Left lung (tissue), 4 donors: ENCODE measurements at regions not wholly inside any gene's neighbourhood (a gene's known extent, or its start where the extent isn't known, plus 50 kb on each side); places are given as distances from the start of the nearest gene placed in this dataset.

Experiments used
- ATAC-seq: fragments of 200-7000 bp; cut with Tn5 transposase; one replicate; pipeline ENCODE4 v1.9.1; 2020; ENCODE audit warnings: moderate library complexity
- DNase-seq, 4 donors: peaks; one replicate each; pipeline ENCODE4 v3.0.0-alpha.2; 2013 to 2020
- H3K27ac ChIP-seq, 2 donors: fragments of 200-600 bp; sonication (generic) in 1 of 2; one replicate each; pipeline versions ENCODE4 v1.5.0 to v1.8.0; 2020 to 2021
- H3K27me3 ChIP-seq, 2 donors: fragments of 200-600 bp; sonication (generic) in 1 of 2; one replicate each; pipeline versions ENCODE4 v1.5.0 to v1.8.0; 2020 to 2021
- H3K36me3 ChIP-seq, 2 donors: fragments of 200-600 bp; sonication (generic) in 1 of 2; one replicate each; pipeline versions ENCODE4 v1.5.0 to v1.8.0; 2020 to 2021
- H3K4me1 ChIP-seq, 2 donors: fragments of 200-600 bp; one replicate each; pipeline ENCODE4 v1.8.0; 2021
- H3K4me3 ChIP-seq, 2 donors: fragments of 200-600 bp; sonication (generic) in 1 of 2; one replicate each; pipeline versions ENCODE4 v1.5.0 to v1.8.0; 2020 to 2021; ENCODE audit warnings: mild to moderate bottlenecking in 1 of 2
- H3K9me3 ChIP-seq, 2 donors: fragments of 200-600 bp; sonication (generic) in 1 of 2; one replicate each; pipeline versions ENCODE4 v1.5.0 to v1.8.0; 2020 to 2021
- CTCF ChIP-seq, 2 donors: fragments of 200-600 bp; sonication (generic) in 1 of 2; IDR thresholded peaks; one replicate each; pipeline versions ENCODE4 v1.5.0 to v1.8.0; 2021; ENCODE audit warnings: antibody characterized with exemption in 2 of 2
- intact Hi-C, 2 donors: fragments of 100-400 bp; cut with DNase I; formaldehyde crosslinking; loops; one replicate each; pipeline versions ENCODE4 v1.11.2 to v1.14.2; 2022
- donor health status: DM: no; HTN: yes; CAD: no.
- donor health status: DM: no; HTN: no; CAD: no.

- DNase-seq, result no peak
- intact Hi-C loops, result no loop called here
- ATAC-seq, result no peak
- no peaks in the 10 kb centered on the region for H3K36me3 ChIP-seq
- H3K4me1 ChIP-seq, result no peaks in the 10 kb centered on the region
- H3K27ac ChIP-seq, result no peak overlapping the region
- TF ChIP-seq CTCF (IDR thresholded peaks at IDR 0.05), result no peak
- no peak overlapping the region for H3K4me3 ChIP-seq
- H3K27me3 ChIP-seq, result no peaks in the 10 kb centered on the region
- H3K9me3 ChIP-seq, result no peaks in the 10 kb centered on the region
These were observed 121.8 kb downstream of the FHIP1A start for GRCh38 chr4:151530783-151531182.

- no peaks in the 10 kb centered on the region for H3K9me3 ChIP-seq
- H3K27ac ChIP-seq, result no peak overlapping the region
- ATAC-seq, result peak; percentile 32
- H3K4me1 ChIP-seq, result no peaks in the 10 kb centered on the region
- H3K36me3 ChIP-seq, result no peaks in the 10 kb centered on the region
- no peaks in the 10 kb centered on the region for H3K27me3 ChIP-seq
- H3K4me3 ChIP-seq, result no peak overlapping the region
- no peak for TF ChIP-seq CTCF (IDR thresholded peaks at IDR 0.05)
- intact Hi-C loops, result no loop called here
- peak in 1 of 4 donors; percentile 21 for DNase-seq
These were observed 123.2 kb downstream of the FHIP1A start for GRCh38 chr4:151532001-151532708.

- H3K27ac ChIP-seq, result no peak overlapping the region
- ATAC-seq (no peak), DNase-seq (no peak)
- no peaks in the 10 kb centered on the region for H3K27me3 ChIP-seq
- no peak for TF ChIP-seq CTCF (IDR thresholded peaks at IDR 0.05)
- no peak overlapping the region for H3K4me3 ChIP-seq
- H3K9me3 ChIP-seq, result no peaks in the 10 kb centered on the region
- intact Hi-C loops, result no loop called here
- no peaks in the 10 kb centered on the region for H3K4me1 ChIP-seq
- H3K36me3 ChIP-seq, result no peaks in the 10 kb centered on the region
These were observed 125.2 kb downstream of the FHIP1A start for GRCh38 chr4:151534195-151534594.

GRCh38 chr4:151535366-151535765, 126.4 kb downstream of the FHIP1A start:
- Histone ChIP-seq H3K36me3 (no peaks in the 10 kb centered on the region), H3K27me3 (no peaks in the 10 kb centered on the region), H3K4me1 (no peaks in the 10 kb centered on the region), H3K4me3 (no peak overlapping the region), H3K9me3 (no peaks in the 10 kb centered on the region), H3K27ac (no peak overlapping the region)
- DNase-seq (no peak), ATAC-seq (no peak)
- intact Hi-C loops, result no loop called here
- no peak for TF ChIP-seq CTCF (IDR thresholded peaks at IDR 0.05)

GRCh38 chr4:151537687-151538086, 128.7 kb downstream of the FHIP1A start:
- H3K4me3 ChIP-seq, result no peak overlapping the region

More at GRCh38 chr4:151537687-151538086, 128.7 kb downstream of the FHIP1A start:
- H3K4me1 ChIP-seq, result peaks cover 0 to 5% of the 10 kb centered on the region in 2 donors
- no peak for TF ChIP-seq CTCF (IDR thresholded peaks at IDR 0.05)
- no peaks in the 10 kb centered on the region for H3K9me3 ChIP-seq
- no peaks in the 10 kb centered on the region for H3K27me3 ChIP-seq
- intact Hi-C loops, result no loop called here
- DNase-seq (peak in 2 of 4 donors; percentile 26 to 42), ATAC-seq (no peak)
- H3K27ac ChIP-seq, result no peak overlapping the region
- H3K36me3 ChIP-seq, result no peaks in the 10 kb centered on the region
